Right kidney (tissue), 1 donor: ENCODE measurements at regions not wholly inside any gene's neighbourhood (a gene's known extent, or its start where the extent isn't known, plus 50 kb on each side); places are given as distances from the start of the nearest gene placed in this dataset.

ENCODE experiments used
- DNase-seq: peaks from one replicate; pipeline ENCODE4 v3.0.0-alpha.2; 2016

DNA sequence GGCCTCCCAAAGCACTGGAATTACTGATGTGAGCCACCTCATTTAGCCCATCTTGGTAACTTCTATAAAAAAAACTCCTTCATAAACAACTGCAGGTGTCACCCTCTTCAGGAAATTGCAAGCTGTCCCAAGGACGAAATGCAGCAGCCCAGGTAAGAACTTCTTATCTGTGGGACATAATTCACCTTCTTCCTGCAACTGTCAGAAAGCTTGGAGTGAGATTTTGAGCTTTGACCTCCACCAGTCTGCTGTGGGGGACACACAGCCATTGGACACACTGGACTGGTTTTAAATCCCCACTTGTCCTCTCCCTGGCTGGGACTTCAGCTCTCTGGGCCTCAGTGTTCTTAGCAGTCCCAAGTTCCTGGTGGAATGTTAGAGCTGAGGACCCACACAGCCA, 368.5 kb downstream of the MN1 start:
- no peak for DNase-seq

DNA sequence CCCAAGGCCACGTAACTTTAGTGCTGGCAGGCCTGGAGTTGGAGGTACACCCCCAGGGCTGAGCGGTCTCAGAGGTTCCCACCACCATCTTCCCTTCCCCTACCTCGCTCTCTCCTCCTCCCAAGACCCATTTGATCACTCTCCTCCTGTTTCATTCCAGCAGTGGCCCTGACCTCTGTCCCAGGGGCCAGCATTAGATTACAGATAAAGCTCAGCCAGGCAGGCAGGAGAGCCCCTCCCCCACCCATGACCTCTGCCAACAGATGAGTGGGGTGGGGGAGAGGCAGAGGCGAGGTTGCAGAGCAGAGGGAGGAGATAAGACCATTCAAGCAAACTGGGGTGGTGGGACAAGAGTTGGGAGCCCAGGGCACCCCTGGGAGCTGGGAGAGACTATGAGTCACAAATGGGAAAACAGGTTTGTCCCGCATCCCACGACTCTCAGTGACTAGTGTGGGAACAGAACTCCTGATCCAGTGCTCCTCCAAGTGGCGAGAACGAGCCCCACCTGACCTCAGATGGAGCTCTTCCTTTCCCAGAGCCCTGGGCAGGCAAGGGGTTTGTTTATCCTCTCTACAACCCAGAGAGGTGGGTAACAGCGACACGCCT, 367.9 kb downstream of the MN1 start:
- DNase-seq, result no peak

DNA sequence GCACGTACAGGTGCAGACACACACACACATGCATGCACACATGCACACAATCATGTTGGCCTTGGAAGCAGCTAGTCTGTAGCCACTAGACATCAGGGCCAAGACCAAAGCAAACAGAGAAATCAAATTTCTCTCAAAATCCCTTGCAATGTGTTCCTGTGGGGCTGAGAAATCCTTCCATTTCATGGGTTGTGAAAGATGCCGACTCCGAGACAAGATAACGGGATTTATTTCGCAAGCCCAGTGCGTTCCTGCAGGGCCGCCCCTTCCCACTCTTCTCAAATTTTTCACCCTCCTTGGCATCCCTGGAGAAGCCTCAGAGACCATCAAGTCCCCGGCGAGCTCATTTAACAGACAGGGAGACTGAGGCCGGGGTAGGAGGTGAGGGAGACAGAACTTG, 366.7 kb downstream of the MN1 start:
- DNase-seq, result no peak

DNA sequence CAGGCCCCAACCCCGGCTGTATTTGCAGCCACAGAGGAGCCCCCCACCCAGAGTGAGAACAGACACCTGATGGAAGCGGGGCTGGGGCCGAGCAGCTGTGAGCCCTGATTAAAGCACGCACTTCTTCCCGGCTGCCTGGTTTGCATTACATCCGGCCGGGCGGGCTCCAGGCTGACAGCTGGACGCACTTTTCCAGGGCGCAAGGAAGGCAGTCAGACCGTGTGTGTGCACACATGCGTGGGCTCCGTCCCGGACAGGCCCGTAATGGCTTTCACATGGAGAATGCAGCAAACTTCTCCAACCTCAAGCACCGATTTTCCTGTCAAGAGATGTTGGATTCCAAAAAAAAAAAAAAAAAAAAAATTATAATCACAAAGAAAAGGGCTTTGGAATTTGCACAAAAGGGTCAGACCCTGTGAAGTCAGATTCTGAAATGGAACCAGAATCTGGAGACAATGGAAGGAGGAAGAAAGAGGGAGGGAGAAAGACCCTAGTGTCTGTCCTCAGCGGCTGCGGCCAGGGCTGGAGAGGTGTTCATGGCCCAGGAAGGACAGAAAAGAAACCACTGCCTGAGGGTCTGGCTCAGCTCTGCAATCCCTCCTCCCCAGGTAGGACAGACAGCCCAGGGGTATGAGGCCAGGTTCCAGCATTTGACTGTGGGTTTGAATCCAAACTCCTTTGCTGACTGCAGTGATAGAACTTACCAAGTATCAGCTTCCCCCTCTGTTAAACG, 365.5 kb downstream of the MN1 start:
- DNase-seq, result peak; percentile 44

DNA sequence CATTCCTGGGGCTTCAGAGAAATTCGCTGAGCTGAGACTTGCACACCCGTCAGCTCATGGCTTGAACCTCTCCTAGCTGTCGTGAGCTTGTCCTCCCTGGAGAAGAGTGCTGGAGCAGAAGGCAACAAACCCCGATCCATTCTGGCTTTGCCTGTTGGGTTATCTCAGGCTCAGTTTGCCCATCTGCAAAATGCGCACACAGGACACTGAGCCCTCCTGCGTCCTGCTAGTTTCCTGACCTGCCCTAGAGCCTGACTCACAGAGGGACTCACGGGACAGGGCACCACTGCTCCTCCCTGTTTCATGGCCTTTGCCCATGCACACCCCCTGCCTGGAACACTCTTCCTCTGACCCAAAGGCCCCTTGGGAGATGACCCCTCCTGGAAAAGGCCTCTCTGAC, 365.0 kb downstream of the MN1 start:
- no peak for DNase-seq

DNA sequence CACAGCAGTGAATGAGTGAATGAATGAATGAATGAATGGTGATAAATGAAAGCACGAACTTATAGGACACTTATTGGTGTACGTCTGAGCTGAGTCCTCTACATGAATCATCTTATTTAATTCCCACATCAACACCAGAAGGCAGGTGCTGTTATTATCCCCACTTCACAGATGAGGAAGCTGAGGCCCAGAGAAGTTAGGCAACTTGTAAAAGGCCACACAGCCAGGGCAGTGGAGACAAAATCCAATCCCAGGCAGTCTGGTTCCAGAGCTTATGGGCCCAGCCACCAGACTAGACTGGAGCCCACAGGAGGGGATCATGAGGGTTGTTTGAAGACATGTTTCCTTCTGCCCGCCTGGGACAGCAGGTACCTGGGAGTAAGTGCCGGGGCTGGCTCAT, 364.0 kb downstream of the MN1 start:
- no peak for DNase-seq

DNA sequence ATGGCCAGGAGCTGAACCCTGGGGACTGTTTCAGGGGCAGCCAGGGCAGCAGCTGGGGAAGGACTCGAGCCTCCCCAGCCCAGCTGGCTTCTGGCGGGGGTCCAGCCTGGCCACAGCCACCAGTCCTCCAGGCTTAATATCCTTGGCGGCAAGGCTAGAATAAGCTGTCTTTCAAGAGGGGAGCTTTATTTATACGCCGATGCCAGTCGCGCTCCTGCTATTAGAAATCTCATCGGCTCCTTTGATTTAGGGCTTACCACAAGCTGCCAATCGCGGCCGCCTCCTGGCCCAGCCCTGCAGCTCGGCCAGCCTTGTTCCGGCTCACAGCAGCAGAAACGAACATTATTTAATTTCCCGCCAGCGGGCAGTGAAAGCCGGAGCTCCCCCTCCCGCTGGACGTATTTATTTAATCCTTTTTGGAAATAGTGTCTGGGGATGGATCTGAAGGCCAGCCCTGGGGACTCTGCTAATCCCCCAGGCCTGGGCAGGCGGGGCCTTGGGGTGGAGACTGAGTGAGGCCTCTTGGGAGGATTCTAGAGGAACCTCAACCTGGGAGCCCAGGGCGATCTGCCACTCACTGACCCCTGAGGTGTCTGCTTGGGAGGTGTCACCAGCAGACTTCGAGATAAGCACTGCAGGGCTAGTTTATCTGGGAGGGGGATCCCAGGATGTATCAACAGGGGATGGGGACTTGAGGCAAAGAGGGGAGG, 363.1 kb downstream of the MN1 start:
- DNase-seq, result peak; percentile 59

DNA sequence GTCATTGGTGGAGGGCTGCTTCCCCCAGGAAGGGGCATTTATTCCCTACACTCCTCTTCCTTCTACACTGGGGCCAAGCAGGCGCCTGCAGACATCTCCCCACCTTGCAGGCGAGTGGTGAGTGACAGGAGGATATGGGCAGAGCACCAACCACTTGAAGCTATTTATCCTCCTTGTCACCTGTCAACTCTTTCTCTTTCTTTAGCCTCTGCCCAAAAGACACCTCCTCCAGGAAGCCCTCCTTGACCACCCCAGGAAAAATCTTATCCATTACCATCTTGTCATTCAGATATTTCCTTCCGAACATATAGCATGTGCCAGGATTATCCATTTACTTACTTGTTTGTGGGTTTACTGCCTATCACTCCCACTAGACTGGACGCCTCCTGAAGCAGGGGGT, 362.4 kb downstream of the MN1 start:
- no peak for DNase-seq

DNA sequence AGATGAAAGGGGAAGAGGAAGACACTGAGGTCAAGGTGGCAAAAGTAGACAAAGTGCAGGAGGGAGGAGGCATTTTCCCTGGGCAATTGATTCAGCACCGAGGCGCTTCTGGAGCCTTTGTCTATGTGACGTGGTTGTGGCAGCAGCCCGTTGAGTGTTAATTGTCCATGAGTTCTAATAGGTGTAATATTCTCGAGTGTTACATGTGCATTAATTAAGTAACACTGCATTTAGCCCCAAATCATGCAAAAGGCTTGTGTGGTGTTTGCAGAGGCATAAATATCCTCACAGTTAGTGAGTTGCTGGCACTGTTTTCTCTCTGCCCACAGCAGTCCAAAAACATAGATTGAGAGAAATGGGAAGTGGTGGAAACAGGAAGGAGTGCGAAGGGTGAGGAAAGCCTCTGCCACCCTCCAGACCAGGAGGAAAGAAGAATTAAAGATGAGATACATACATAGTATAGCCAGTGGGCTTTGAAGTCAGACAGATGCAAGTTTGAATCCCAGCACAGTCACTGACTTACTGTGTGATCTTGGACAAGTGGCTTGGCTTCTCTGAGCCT, 361.2 kb downstream of the MN1 start:
- DNase-seq, result no peak

DNA sequence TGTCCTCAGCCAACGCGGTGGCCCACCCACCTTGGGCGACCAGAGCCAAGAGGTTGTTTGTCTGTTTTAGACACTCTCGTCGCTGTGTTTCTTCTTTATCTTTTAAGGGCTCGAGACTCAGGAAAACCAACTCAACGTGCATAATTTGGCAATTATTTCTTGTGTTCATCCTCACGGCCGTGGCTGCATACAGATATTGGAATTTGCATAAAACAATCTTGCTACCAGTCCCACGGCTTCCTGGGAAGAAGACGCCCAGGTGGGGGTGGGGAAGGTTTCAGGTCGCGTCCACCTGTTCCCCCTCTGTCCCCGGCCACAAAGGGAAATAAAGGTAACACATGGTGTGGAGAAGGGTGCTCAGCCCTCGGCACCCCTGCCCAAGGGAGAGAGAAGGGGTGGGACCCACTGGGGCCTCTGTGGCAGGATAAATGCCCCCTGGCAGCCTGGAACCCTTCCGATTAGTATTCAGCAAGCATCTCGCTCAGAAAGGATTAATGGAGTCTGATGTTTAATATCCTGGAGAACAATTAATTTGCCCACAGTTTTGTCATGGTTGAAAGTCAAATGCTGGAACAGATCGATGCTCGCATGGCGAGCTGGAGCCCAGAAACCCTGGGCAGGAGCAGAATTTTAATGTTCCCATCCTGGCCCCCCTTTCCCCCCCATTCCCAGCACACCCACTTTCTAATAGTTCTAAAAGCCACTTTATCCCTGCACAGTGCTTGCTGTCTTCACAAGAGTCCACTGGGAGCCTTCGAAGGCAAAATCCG, 359.7 kb downstream of the MN1 start:
- DNase-seq, result no peak

DNA sequence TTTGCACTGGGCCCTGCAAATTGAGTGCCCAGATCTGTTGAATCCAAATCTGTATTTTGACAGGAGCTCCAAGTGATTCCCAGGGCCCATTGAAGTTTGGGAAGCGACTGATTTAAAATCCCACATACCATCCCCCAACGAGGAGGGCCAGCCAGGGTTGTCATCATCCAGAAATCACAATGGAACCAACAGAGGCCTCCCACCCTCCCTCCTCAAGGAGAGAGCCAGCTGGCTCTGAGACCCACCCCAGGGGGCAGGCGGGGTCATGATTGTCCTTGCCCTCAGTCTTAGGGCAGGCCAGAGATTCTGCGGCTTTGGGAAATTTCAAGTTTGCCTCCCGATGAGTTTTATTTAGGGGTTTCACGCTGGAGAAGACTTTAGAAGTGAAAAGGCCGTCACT, 358.2 kb downstream of the MN1 start:
- no peak for DNase-seq

DNA sequence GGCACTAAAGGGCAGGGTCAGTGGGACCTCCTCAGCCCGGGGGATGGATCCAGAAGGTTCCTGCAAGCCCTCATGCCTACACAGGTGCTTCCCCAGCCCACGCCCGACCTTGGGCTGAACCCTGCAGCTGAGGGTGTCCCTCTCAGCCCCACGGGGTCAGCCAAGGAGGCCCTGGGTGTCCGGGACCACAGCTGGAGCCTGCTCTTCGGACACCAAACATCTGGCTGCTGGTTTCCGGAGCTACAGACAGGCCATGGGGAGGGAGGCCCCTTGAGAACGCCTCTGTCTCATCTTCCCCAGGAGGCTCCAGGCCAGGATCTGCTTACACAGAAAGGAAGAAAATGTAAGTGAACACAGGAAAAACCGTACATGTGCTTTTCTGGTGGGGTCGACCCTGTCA, 355.7 kb downstream of the MN1 start:
- no peak for DNase-seq

DNA sequence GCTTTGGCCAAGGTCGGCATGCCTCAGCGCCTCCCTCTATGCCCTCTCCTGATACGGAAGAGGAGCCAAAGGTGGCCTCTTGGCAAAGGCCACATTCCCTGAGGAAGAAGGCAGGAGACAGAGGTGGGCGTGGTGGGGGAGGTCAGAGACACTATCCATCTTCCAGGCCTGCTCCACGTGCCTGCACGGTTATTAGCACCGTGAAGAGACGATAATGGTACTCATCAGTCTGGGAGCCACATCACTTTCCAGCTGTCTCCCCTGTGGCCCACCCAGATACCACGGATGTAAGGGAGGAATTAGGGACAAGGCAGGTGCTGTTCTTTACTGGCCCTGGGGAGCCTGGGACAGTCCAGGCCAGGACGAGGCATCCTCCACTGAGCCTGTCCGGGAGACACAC, 354.3 kb downstream of the MN1 start:
- DNase-seq, result no peak

DNA sequence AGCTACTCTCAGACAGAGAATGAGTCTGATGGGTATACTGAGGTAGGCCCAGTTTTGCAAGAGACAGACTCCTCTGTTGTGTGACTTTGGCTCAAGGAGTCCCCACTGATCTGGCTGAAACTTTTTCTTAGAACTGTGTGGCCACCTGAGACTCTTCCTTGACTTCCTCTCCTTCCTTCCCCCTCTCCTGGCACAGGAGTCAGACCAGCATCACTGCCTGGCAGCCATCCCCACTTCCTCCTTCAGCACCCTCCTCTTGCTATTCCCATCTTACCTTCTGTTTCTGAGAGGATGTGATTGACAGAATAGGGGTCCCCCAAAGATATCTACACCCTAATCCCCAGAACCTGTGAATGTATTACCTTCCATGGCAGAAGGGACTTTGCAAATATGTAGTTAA, 351.1 kb downstream of the MN1 start:
- DNase-seq, result no peak

DNA sequence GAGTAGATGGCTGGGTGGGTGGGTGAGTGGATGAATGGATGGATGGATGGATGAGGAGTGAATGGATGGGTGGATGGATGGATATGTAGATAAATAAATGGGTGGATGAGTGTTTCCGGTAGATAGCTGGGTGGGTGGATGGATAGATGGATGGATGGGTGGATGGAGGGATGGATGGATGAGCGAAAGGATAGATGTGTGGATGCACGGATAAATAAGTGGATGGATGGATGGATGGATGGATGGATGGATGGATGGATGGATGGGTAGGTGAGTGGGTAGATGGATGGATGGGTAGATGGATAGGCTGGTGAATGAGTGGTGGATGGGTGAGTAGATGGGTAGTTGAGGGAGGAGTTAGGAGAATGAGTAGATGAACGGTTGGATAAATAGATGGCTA, 349.3 kb downstream of the MN1 start:
- no peak for DNase-seq

DNA sequence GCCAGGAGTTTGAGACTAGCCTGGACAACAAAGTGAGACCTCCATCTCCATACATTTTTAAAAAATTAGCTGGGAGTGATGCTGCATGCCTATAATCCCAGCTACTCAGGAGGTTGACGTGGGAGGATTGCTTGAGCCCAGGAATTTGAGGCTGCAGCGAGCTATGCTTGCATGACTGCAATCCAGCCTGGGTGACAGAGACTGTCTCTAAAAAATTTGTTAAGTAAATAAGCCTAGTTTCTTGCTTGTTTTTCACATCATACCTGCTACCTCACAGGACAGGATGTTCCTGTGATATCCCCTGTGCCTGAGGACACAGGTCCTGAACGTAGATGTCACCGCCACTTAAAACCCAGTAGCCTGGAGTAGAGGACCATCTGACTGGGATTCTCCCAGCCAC, 348.6 kb downstream of the MN1 start:
- DNase-seq, result no peak

DNA sequence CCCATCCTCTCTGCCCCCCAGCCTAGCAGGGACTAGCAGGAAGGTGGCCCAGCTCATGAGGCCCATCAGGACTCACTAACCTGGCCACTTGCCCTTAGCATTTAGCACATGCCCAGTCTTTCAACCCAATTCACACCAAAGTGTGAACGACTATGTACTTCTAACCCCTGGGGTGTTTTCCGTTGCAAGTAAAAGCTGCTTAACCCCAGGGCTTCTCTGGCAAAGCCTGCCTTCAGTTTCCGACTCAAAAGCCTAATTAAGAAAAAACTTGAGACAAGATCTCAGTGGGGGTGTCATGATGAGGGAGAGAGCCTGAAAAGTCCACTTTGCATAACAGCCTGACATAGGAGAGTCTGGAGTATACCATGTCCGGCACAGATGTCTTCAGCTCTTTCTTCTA, 347.8 kb downstream of the MN1 start:
- no peak for DNase-seq

DNA sequence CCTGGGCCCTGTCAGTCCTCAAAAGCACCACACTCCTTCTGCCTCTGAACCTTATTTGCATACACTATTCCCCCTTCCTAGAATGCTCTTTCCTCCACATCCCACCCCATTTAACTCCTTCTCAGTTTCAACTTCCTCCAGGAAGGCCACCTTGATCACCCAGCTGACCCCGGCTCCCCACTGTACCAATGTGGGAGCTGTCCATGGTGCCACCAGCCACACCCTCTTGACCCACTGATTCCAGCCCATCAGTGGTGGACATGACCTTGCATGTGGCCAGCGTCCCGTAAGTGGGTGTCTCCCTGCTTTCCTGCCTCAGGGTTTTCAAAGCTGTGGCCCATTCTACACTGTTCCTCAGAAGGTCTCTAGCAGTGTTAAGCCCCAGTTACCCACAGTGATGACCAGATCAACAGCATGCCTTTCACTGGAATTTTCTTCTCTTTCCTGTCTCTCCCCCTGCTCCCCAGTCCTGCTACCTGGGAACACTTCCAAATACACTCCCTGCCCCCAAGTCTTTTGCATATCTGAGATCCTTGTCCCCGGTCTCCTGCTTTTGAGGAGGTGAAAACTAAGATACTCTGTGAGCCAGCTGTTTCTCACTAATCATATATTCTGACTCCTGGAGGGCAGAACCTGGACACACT, 346.6 kb downstream of the MN1 start:
- no peak for DNase-seq

DNA sequence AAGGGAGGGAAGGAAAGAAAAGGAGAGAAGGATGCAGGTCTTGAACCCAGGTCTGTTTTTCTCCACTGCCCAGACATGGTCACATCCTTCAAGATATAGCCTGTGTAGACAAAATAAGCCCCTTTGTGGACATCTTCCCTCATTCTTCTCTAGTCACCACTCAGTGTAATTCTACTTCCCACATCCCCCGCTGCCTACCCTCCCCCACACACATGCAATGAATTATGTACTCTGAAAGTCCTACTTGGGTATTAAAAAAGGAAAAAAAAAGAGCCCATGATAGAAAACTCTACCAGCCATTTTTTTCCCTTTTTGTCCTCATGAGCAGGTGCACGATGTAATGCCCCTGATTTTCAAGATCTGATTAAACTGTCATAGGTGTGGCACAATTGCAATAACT, 346.0 kb downstream of the MN1 start:
- DNase-seq, result no peak

DNA sequence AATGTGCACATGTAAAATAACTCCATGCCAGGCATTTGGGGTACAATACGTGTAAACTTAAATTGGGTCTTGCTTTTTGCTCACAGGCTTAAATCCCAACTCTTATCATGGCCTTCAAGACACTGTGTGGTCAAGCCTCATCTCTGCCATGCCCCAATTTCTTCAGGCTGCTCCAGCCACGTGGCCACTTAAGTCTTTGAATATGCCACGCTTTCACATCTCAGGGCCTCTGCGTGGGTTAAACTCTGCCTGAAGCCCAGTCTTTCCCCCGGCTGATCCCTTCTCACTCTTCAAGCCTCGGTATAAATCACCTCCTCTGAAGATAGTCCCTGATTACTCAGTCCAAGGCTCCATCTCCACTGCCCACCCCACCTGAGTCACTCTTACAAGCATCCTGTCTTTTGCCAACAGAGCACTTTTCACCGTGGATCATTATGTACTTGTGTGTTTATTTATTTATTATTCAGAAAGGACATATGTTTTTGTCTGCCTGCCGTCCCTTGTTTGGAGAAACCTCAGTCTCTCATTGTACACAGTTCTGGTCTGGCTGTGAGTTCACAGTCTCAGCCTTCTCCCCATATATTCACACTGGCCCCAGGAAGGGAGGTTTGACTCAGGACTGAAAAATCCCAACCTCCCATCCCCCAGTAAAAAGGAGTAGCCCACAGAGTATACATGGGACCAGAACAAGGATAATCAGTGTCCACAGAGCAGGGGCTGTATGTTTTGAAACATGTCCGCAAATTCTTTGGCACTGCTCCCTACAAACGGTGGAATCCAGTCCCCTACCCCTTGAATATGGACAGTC, 344.7 kb downstream of the MN1 start:
- no peak for DNase-seq

DNA sequence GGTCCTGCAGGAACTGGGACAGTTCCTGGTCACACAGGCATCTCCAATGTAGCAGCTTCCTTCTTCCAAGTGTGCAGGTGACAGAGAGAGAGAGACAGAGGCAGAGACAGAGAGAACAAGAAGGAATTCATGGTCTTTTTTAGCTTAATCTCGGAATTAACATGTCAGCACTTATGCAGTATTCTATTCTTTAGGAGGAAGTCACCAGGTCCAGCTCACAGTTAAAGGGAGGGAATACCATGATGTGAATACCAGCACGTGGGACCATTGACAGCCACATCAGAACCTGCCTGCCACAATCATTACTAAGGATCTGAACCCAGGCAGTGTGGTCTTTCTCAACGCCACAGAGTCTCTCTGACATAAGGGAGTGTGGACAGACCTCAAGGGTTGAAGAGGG, 341.6 kb downstream of the MN1 start:
- no peak for DNase-seq
